Neuron (in vitro differentiated cells): ENCODE measurements at regions not wholly inside any gene's neighbourhood (a gene's known extent, or its start where the extent isn't known, plus 50 kb on each side); places are given as distances from the start of the nearest gene placed in this dataset.

Source experiments
- H2AFZ ChIP-seq: one replicate; pipeline ENCODE4 v1.6.1; 2013; ENCODE audit warnings: low read depth, mild to moderate bottlenecking, inconsistent platforms, low read length, moderate library complexity
- H3K27me3 ChIP-seq: one replicate; pipeline ENCODE4 v1.6.1; 2013; ENCODE audit warnings: low read length; ENCODE audit not compliant: insufficient read depth
- H3K36me3 ChIP-seq: one replicate; pipeline ENCODE4 v1.6.1; 2013; ENCODE audit warnings: low read length; ENCODE audit not compliant: insufficient read depth
- H3K4me1 ChIP-seq: one replicate; pipeline ENCODE4 v1.6.1; 2013; ENCODE audit warnings: low read length; ENCODE audit not compliant: insufficient read depth
- H3K4me3 ChIP-seq: 2 replicates; pipeline ENCODE4 v1.5.1; 2013; ENCODE audit warnings: mild to moderate bottlenecking, low read length, moderate library complexity
- H3K9me3 ChIP-seq: one replicate; pipeline ENCODE4 v1.6.1; 2013; ENCODE audit warnings: low read length

DNA sequence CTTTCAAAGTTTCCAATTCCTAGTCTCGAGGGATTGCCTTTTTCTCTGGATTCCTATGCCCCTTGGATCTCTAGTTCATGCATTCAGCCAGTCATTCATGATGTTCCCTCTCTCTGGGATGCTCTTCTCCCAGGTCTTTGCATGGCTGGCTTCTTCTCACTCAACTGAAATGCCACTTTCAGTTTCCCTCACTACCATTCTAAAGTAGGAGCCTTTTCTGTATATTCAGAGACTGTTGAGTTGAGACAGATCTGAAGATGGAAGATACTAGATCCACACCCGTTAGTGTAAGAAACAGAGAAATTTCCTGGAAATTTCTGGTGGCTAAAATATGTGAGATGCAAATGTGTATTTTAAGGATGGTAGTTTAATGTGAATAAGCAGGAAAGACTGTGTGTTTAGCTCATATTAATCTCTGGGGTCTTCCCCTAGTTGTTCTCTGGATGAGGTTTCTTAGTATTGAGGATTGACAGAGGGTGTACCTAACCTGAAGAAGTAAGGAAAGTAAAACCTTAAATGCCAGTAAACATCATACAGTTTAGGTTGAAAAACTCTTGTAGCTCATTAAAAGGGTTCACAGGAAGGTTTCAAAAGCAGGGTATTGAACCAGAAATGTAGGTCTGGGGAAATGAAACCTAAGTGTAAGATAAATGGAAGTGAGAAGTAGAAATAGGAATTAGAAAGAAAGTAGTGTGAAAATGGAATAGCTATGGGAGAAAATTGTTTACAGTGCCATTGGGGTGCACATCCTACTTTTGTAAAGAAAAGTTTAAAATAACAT lies 331.3 kb downstream of the NDFIP2 start:
- no peaks in the 10 kb centered on the region for H3K27me3 ChIP-seq
- H2AFZ ChIP-seq: no peak overlapping the region
- no peaks in the 10 kb centered on the region for H3K9me3 ChIP-seq
- no peak overlapping the region for H3K4me3 ChIP-seq
- no peaks in the 10 kb centered on the region for H3K36me3 ChIP-seq
- peaks cover 13% of the 10 kb centered on the region for H3K4me1 ChIP-seq

DNA sequence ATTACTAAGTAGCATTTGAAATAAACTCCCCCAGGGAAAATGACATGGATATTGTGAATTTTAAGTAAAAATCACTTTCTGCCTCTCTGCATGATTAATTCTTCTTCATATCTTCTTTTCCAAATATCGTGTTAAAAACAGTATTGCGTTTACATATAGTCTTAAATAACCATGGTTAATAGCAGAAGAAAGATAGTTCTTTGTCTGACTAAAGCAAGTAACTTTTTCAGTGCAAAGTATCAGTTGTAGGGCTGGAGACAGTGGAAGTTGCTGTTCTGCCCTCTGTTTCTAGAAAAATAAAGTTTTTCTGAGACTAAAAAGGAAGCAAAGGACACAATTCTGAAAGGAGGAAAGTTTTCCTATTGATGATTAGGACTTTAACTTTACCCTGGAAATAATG lies 330.2 kb downstream of the NDFIP2 start:
- Histone ChIP-seq H3K9me3 (no peaks in the 10 kb centered on the region), H3K36me3 (no peaks in the 10 kb centered on the region), H3K27me3 (no peaks in the 10 kb centered on the region), H2AFZ (no peak overlapping the region), H3K4me1 (peaks cover 13% of the 10 kb centered on the region), H3K4me3 (no peak overlapping the region)

DNA sequence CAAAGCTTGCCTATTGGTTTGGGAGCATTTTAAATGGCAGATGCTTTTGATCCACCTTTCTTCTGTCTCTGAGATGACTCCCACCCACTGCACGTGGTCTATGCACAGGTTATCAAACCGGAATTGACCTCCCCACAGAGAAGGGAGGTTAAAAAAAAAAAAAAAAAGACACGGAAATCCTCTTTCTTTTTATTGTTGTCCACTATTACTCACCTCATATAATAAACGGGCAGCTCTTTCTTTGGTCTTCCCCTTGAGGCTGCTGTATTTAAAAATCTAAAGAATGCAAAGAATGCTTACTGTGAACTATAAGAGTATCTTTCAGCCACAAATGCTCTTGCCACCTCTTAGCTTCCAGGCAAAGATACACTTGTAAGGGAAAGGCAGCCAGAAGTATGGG lies 329.7 kb downstream of the NDFIP2 start:
- Histone ChIP-seq H3K4me1 (peaks cover 13% of the 10 kb centered on the region), H2AFZ (no peak overlapping the region), H3K27me3 (no peaks in the 10 kb centered on the region), H3K36me3 (no peaks in the 10 kb centered on the region), H3K4me3 (no peak overlapping the region), H3K9me3 (no peaks in the 10 kb centered on the region)

DNA sequence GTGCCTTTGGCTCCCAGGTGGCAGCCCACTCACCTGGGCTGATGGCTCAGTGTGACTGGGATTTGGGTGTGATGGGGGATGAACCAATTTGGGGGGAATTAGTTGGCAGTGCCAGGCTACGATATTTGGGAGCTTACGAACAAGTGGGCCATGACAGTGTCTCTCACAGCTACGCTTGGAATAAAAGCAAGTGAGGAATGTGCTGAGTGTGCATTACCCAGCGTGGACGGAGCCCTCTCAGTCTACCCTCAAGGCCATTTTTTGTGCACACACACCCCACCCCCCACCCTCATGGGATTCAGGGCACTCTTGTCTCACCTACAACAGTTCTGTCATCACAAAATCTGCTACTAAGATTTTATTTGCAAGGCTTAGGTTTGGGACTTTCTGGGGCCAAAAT lies 329.1 kb downstream of the NDFIP2 start:
- no peak overlapping the region for H2AFZ ChIP-seq
- peaks cover 17% of the 10 kb centered on the region for H3K4me1 ChIP-seq
- H3K4me3 ChIP-seq: no peak overlapping the region
- H3K27me3 ChIP-seq: no peaks in the 10 kb centered on the region
- H3K36me3 ChIP-seq: no peaks in the 10 kb centered on the region
- H3K9me3 ChIP-seq: no peaks in the 10 kb centered on the region

DNA sequence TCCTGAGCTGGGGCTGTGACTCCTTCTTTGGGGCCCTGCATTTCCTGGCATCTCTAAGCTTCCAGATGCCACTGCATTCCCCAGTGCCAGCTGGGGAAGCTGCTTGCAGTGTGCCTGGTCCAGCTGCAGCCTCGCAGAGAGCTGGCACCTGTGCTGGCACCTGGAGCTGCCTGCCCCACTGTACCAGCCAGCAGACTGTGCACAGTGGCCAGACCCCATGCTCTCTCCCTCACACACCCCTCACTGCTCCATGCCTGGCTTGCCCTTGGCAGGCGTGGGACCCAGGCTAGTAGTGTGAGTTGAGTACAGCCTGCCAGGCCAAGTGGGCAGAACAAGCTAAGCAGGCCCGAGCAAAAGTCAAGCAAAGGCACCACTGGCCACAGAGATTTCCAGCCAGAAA lies 327.5 kb downstream of the NDFIP2 start:
- no peaks in the 10 kb centered on the region for H3K9me3 ChIP-seq
- no peak overlapping the region for H2AFZ ChIP-seq
- H3K4me3 ChIP-seq: no peak overlapping the region
- H3K4me1 ChIP-seq: peaks cover 30% of the 10 kb centered on the region
- H3K36me3 ChIP-seq: no peaks in the 10 kb centered on the region
- H3K27me3 ChIP-seq: no peaks in the 10 kb centered on the region

DNA sequence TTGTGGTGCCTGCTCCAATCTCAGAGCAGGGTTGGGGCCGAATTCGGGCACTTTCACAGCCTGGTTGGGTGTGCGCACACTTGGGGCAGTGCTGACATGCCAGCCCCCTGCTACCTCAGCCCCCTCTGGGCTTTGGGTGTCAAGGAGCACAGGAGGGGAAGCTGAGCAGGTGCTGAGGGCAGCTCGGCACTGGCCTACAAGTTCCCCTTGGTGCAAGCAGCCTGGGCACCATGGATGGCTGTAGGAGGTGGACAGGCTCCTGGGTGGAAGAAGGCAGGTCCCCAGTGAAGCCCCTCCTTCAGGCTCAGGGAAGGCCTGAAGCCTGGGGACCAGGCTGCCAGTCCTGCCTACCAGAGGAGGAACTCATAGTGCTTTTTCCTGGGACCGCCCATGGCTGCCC lies 326.6 kb downstream of the NDFIP2 start:
- Histone ChIP-seq H2AFZ (no peak overlapping the region), H3K27me3 (no peaks in the 10 kb centered on the region), H3K9me3 (no peaks in the 10 kb centered on the region), H3K4me1 (peaks cover 30% of the 10 kb centered on the region), H3K4me3 (no peak overlapping the region), H3K36me3 (no peaks in the 10 kb centered on the region)

DNA sequence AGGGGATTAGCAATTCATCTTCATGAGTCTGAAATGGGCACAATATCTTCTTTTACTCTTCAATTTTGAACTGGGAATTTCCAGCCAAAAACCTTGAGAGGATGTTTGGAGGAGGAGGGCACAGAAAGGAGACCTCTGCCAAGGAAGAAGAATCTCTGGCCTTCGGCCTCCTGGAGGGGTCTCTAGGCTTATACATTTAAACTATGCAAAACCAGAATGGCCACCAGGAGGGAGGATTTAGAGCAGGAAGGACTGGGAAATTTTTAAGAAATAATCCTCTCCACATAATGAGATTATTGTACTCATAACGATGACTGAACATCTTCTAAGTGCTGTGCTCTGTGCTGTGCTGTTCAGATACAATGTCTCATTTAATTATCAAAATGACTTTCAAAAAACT lies 325.9 kb downstream of the NDFIP2 start:
- no peaks in the 10 kb centered on the region for H3K9me3 ChIP-seq
- no peaks in the 10 kb centered on the region for H3K36me3 ChIP-seq

DNA sequence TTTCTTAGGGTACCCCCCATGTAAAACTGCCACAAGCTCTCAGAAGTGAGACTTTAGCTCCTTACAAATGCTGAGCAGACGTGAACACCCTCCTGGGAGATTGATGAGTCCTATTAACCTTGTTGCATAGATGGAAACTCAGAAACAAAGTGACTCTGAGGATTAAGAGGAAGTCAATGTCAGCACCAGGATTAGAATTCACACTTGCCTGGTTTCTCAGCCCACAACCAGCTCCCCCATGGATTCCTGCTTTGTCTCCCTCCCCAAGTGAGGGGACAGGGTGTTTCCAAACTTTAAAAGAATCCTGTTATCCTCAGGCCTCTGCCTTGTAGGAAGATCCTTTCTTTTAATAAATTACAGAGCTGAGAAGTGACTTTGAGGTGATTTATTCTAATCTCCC lies 324.4 kb downstream of the NDFIP2 start:
- H3K4me1 ChIP-seq: peaks cover 21% of the 10 kb centered on the region
- no peak overlapping the region for H3K4me3 ChIP-seq

More for the DNA sequence above, 325.9 kb downstream of the NDFIP2 start:
- no peak overlapping the region for H2AFZ ChIP-seq
- no peaks in the 10 kb centered on the region for H3K27me3 ChIP-seq
- peaks cover 30% of the 10 kb centered on the region for H3K4me1 ChIP-seq
- H3K4me3 ChIP-seq: no peak overlapping the region

DNA sequence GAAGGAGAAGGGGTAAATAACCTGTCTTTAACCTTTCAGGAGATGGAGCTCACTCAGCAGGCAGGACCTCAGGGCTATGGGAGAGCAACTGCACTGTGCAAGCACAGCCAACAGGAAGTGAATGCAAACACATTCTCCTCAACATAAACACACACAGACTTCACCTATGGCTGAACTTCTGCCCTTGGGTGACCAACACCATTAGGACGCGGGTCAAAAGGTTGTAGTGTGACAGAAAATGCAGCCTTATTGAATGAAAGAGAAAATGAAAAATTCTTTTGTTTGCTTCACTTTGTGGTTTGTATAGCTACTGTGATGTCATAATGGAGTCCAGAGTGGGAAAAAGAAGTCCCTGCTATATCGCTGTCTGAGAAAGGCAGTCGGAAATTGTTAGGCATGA lies 323.0 kb downstream of the NDFIP2 start:
- H3K9me3 ChIP-seq: no peaks in the 10 kb centered on the region
- H3K27me3 ChIP-seq: no peaks in the 10 kb centered on the region
- H2AFZ ChIP-seq: peak overlapping the region; percentile 39
- H3K4me3 ChIP-seq: peak overlapping the region; percentile 23
- H3K36me3 ChIP-seq: no peaks in the 10 kb centered on the region
- H3K4me1 ChIP-seq: peaks cover 17% of the 10 kb centered on the region

More for the DNA sequence above, 324.4 kb downstream of the NDFIP2 start:
- Histone ChIP-seq H3K27me3 (no peaks in the 10 kb centered on the region), H3K36me3 (no peaks in the 10 kb centered on the region), H3K9me3 (no peaks in the 10 kb centered on the region), H2AFZ (no peak overlapping the region)

DNA sequence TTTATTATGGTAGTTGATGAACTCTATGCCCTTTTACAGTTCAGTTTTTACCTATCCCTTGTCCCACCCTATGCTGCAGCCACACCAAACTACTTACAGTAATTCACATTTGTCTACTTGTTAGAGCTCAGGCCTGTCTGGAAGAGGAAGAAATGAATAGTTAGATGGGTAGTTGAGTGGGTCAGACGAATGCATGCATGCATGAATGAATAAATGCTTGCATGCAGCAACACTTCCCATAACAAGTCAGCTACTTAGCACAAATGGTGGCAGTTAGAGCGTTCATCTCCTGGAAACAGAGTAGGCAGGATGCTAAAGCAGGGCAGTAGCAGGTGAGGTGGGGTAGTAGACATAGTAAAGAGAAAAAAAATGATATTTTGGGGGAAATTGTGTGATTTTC lies 322.3 kb downstream of the NDFIP2 start:
- H3K36me3 ChIP-seq: no peaks in the 10 kb centered on the region
- H3K4me3 ChIP-seq: no peak overlapping the region
- H3K27me3 ChIP-seq: no peaks in the 10 kb centered on the region
- peaks cover 17% of the 10 kb centered on the region for H3K4me1 ChIP-seq
- H3K9me3 ChIP-seq: no peaks in the 10 kb centered on the region
- H2AFZ ChIP-seq: no peak overlapping the region

DNA sequence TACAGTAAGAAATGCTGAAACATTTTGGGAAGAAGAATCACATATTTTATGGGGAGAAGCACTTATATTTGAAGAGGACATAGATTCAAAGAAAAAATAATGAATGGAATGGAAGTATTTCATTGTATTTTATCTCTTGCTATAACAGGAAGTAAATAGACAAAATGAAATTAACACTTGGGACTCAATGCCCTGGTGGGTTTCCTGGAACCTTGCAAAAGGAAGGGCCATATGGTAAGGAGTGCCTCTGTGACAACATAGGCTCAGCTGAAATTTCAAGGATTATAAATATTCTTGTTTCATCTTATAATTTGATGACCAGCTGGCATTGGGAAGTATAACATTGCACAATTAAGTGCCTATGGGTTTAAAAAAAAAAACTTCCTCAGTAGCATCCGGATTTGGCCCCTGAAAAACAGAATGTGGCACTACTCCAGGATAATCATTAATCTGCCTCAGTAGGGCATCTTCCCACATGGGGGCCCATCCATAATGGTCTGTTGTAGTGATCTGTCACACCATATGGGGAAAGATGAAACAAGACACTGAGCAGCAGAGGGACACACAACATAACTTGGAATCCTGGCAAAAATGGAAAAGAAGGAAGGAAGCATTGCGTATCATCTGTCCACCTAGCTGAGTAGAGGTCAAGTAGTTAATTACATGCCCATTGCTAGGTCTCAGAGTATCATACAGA lies 321.6 kb downstream of the NDFIP2 start:
- no peak overlapping the region for H3K4me3 ChIP-seq
- no peak overlapping the region for H2AFZ ChIP-seq
- H3K27me3 ChIP-seq: no peaks in the 10 kb centered on the region
- peaks cover 17% of the 10 kb centered on the region for H3K4me1 ChIP-seq
- H3K9me3 ChIP-seq: no peaks in the 10 kb centered on the region
- no peaks in the 10 kb centered on the region for H3K36me3 ChIP-seq

DNA sequence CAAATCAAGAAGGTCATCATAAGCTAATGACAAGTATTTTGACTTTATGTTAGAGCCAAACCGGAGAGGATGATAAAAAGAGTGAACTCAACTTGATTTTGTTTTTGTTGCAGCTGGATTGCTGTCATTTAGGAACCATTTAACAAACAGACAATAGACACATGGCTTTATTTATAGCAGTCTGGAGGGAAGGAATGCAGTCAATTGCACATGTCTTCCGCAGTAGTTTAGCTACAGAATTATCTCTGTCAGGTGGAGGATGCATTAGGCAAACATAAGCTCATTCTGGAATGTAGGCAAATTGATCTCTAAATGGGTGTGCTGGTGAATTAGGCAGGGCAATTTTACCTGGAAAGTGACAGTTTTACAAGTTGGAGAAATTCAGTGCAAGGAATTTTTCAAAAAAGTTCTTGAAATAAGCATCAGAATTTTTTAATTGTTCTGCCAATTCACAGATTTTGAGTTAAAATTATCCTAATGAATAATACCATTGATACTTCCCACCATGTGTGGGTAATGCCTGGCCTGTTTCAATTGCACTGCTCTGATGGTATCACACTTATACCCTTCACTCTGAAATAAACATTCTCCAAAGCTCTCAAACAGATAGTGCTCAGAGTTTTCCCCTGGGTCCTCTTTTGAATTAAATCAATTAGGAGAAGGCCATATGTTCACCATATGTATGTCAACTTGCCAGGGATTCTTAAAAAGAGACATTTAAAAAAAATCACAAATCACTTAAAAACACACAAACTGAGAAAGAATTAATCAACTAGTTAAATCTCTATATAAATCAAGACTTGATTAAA lies 318.3 kb downstream of the NDFIP2 start:
- Histone ChIP-seq H2AFZ (no peak overlapping the region), H3K9me3 (no peaks in the 10 kb centered on the region), H3K36me3 (no peaks in the 10 kb centered on the region), H3K4me1 (peaks cover 7% of the 10 kb centered on the region), H3K27me3 (no peaks in the 10 kb centered on the region), H3K4me3 (no peak overlapping the region)

DNA sequence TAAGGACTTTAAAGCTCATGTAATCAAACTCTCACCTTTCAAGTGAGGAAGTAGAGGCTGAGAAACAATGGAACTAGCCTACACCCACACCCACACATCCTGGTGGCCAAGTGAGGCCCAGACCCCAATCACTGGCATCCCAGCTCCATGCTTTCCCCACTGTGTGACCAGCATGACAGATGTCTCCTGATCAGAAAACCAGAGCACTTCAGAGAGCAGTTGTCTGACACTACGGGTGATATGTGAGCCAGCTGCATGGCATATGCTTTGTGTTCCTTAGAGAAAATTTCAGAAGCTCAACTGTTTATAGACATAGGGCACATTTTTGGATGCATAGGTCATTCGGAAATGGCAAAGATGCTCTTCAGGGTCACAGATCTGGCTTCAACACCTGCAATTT lies 315.2 kb downstream of the NDFIP2 start:
- Histone ChIP-seq H3K27me3 (no peaks in the 10 kb centered on the region), H3K4me3 (no peak overlapping the region), H3K4me1 (no peaks in the 10 kb centered on the region), H2AFZ (no peak overlapping the region), H3K9me3 (no peaks in the 10 kb centered on the region), H3K36me3 (no peaks in the 10 kb centered on the region)
